Vagina (tissue), 2 donors: ENCODE measurements at regions not wholly inside any gene's neighbourhood (a gene's known extent, or its start where the extent isn't known, plus 50 kb on each side); places are given as distances from the start of the nearest gene placed in this dataset.

Experiments
- DNase-seq, 2 donors: peaks; one replicate each; pipeline ENCODE4 v3.0.0-alpha.2; 2017; ENCODE audit errors: extremely low spot score in 2 of 2
- H3K27ac ChIP-seq: fragments of 200-600 bp; sonication (generic); one replicate; pipeline ENCODE4 v1.5.1; 2019
- H3K27me3 ChIP-seq: fragments of 200-600 bp; sonication (generic); one replicate; pipeline ENCODE4 v1.5.1; 2019
- H3K36me3 ChIP-seq, 2 donors: fragments of 200-600 bp; sonication (generic); one replicate each; pipeline ENCODE4 v1.5.1; 2017 to 2019
- H3K4me1 ChIP-seq: fragments of 200-600 bp; sonication (generic); one replicate; pipeline ENCODE4 v1.5.1; 2019
- H3K4me3 ChIP-seq, 2 donors: fragments of 200-600 bp; sonication (generic); 1 replicate in 1 of 2; 2 replicates in 1 of 2; pipeline ENCODE4 v1.5.1; 2016 to 2019
- H3K9me3 ChIP-seq: fragments of 200-600 bp; sonication (generic); one replicate; pipeline ENCODE4 v1.5.1; 2019
- CTCF ChIP-seq, 3 experiments: fragments of 450-650 bp in 2 of 3; fragments of 200-600 bp in 1 of 3; sonication (generic) in 1 of 3; IDR thresholded peaks; one replicate each; pipeline ENCODE4 v1.5.1; 2017 to 2019; ENCODE audit warnings: antibody characterized with exemption in 3 of 3, mild to moderate bottlenecking in 2 of 3, moderate library complexity in 2 of 3
- POLR2A ChIP-seq, 2 donors: fragments of 450-650 bp; IDR thresholded peaks; one replicate each; pipeline ENCODE4 v1.6.1; 2017; ENCODE audit warnings: antibody characterized with exemption in 2 of 2, mild to moderate bottlenecking in 2 of 2, moderate library complexity in 2 of 2
- POLR2AphosphoS5 ChIP-seq, 2 donors: sonication (generic); formaldehyde crosslinking; IDR thresholded peaks; one replicate each; pipeline ENCODE4 v1.9.0; 2017; ENCODE audit warnings: antibody characterized with exemption in 2 of 2, mild to moderate bottlenecking in 2 of 2, low read depth in 1 of 2; ENCODE audit not compliant: insufficient read depth in 1 of 2
- intact Hi-C: fragments of 100-400 bp; cut with DNase I; formaldehyde crosslinking; loops from one replicate; pipeline ENCODE4 v1.15.1; 2023

GRCh38 chr5:72055636-72056035 lies 51.6 kb upstream of the MAP1B start:
- Histone ChIP-seq H3K4me3 (no peak overlapping the region), H3K36me3 (no peaks in the 10 kb centered on the region), H3K9me3 (no peaks in the 10 kb centered on the region), H3K27me3 (no peaks in the 10 kb centered on the region), H3K4me1 (no peaks in the 10 kb centered on the region), H3K27ac (no peak overlapping the region)
- DNase-seq, result no peak
- TF ChIP-seq POLR2A (IDR thresholded peaks at IDR 0.05) (no peak), POLR2AphosphoS5 (IDR thresholded peaks at IDR 0.05; ENCODE audit: insufficient read depth in 1 of 2, low read depth in 1 of 2) (no peak), CTCF (IDR thresholded peaks at IDR 0.05) (no peak)
- intact Hi-C loops, result no loop called here
